OCI-LY7 (cell line): ENCODE measurements at regions not wholly inside any gene's neighbourhood (a gene's known extent, or its start where the extent isn't known, plus 50 kb on each side); places are given as distances from the start of the nearest gene placed in this dataset.

ENCODE experiments used
- CTCF ChIP-seq: fragments of 200-600 bp; sonication (generic); conservative IDR thresholded peaks from 2 replicates; pipeline ENCODE4 v1.5.1; 2014; ENCODE audit warnings: mild to moderate bottlenecking, antibody characterized with exemption, low read length, moderate library complexity, mixed read lengths
- EZH2phosphoT487 ChIP-seq: fragments of 200-600 bp; sonication (generic); IDR thresholded peaks from 2 replicates; pipeline ENCODE4 v1.6.1; 2018; ENCODE audit warnings: low read depth, borderline replicate concordance, mild to moderate bottlenecking, mixed run types, antibody characterized with exemption, low read length, moderate library complexity, mixed read lengths

GRCh38 chr12:34294671-34295365 is 272.5 kb downstream of the ALG10 start:
- no peak for TF ChIP-seq CTCF
- TF ChIP-seq EZH2phosphoT487, result no peak
